ENCODE measurements at regions not wholly inside any gene's neighbourhood (a gene's known extent, or its start where the extent isn't known, plus 50 kb on each side); places are given as distances from the start of the nearest gene placed in this dataset.

DNA sequence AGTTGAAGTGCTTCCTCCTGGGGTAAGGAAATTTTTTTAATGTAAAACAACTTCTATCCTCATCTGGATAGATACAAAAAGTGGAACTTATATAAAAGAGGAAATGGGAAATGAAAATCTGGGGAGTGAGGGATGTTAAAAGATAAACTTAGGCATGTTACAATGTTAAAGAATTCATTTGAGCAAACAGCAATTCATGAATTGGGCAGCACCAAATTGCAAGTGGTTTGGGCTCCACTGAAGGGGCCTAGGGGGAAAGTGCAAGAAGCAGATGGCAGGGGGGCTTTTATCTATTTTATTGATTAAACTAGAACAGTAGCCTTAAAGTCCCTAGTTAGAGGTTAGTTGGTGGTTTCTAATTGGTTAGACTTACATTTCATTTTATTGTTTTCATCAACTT is 118.1 kb upstream of the NAP1L1 start:
- peaks cover 24% of the 10 kb centered on the region for H3K9me3 ChIP-seq
- TF ChIP-seq, protein P1, sequence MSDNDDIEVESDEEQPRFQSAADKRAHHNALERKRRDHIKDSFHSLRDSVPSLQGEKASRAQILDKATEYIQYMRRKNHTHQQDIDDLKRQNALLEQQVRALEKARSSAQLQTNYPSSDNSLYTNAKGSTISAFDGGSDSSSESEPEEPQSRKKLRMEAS (IDR thresholded peaks at IDR 0.05): no peak
- TF ChIP-seq NPAS2 (CRISPR knock-in tag; IDR thresholded peaks at IDR 0.05; ENCODE audit: borderline replicate concordance): no peak
- TF ChIP-seq POLR2A (IDR thresholded peaks at IDR 0.05; ENCODE audit: low read length): no peak
- TF ChIP-seq CBX2 (IDR thresholded peaks at IDR 0.05; ENCODE audit: borderline replicate concordance, low read depth): no peak
- no peak for TF ChIP-seq NR3C1 (IDR thresholded peaks at IDR 0.05)
- no peak for TF ChIP-seq SMC3 (IDR thresholded peaks at IDR 0.05)
- TF ChIP-seq, protein P2, sequence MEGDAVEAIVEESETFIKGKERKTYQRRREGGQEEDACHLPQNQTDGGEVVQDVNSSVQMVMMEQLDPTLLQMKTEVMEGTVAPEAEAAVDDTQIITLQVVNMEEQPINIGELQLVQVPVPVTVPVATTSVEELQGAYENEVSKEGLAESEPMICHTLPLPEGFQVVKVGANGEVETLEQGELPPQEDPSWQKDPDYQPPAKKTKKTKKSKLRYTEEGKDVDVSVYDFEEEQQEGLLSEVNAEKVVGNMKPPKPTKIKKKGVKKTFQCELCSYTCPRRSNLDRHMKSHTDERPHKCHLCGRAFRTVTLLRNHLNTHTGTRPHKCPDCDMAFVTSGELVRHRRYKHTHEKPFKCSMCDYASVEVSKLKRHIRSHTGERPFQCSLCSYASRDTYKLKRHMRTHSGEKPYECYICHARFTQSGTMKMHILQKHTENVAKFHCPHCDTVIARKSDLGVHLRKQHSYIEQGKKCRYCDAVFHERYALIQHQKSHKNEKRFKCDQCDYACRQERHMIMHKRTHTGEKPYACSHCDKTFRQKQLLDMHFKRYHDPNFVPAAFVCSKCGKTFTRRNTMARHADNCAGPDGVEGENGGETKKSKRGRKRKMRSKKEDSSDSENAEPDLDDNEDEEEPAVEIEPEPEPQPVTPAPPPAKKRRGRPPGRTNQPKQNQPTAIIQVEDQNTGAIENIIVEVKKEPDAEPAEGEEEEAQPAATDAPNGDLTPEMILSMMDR (IDR thresholded peaks at IDR 0.05): no peak
- H3K27ac ChIP-seq: no peak overlapping the region
- H3K4me1 ChIP-seq: no peaks in the 10 kb centered on the region
- H3K4me2 ChIP-seq: no peak overlapping the region
- FAIRE-seq (no peak), DNase-seq (ENCODE audit: low read depth in 1 of 2, low spot score in 1 of 2) (no peak), ATAC-seq (no peak)
- H3K4me3 ChIP-seq: no peak overlapping the region
- CTCF ChIA-PET: no interaction called here
- POLR2A ChIA-PET: no interaction called here

DNA sequence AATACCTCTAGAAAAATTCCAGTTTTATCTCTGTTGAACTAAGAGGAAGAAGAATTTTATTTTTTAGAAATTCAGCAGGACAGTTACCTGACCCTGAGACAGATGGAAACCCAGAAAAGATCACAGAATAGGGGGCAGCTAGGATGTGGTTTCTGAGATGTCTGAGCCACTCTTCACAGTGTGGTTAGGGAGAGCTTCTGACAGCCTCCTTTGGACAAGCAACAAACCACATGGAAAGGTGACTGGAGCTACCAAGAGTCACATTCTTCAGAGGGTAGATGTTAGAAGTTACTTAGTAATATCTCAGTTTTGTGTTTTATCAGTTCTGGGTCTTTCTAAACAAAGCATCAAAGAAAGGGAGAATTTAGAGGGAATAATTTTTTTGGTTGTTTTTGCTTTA is 117.3 kb upstream of the NAP1L1 start:
- DNase-seq (ENCODE audit: low read depth in 1 of 2, low spot score in 1 of 2) (no peak), ATAC-seq (no peak), FAIRE-seq (no peak)
- H3K4me2 ChIP-seq: no peak overlapping the region
- no peak overlapping the region for H3K4me3 ChIP-seq
- ChIA-PET POLR2A (no interaction called here), CTCF (interaction anchor here (0.6 to 1.1 kb wide), 3 partner anchors 9 to 146 kb away, joined by 3 to 5 read pairs (median 3); partner anchors contain the start of gene BBS10)
- no peaks in the 10 kb centered on the region for H3K4me1 ChIP-seq
- peaks cover 24% of the 10 kb centered on the region for H3K9me3 ChIP-seq
- no peak for TF ChIP-seq CBX8 (IDR thresholded peaks at IDR 0.05)
- TF ChIP-seq SMC3 (IDR thresholded peaks at IDR 0.05): no peak
- no peak for TF ChIP-seq RAD21 (conservative IDR thresholded peaks at IDR 0.05 in 1 of 2, IDR thresholded peaks at IDR 0.05 in 1 of 2)
- no peak for TF ChIP-seq ZSCAN20 (CRISPR knock-in tag; IDR thresholded peaks at IDR 0.05)
- TF ChIP-seq FOSB (CRISPR knock-in tag; IDR thresholded peaks at IDR 0.05): no peak
- TF ChIP-seq, protein P3, sequence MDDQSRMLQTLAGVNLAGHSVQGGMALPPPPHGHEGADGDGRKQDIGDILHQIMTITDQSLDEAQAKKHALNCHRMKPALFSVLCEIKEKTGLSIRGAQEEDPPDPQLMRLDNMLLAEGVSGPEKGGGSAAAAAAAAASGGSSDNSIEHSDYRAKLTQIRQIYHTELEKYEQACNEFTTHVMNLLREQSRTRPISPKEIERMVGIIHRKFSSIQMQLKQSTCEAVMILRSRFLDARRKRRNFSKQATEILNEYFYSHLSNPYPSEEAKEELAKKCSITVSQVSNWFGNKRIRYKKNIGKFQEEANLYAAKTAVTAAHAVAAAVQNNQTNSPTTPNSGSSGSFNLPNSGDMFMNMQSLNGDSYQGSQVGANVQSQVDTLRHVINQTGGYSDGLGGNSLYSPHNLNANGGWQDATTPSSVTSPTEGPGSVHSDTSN (IDR thresholded peaks at IDR 0.05): no peak
- TF ChIP-seq NR3C1 (IDR thresholded peaks at IDR 0.05): no peak
- TF ChIP-seq, protein P2 (IDR thresholded peaks at IDR 0.05): no peak
- TF ChIP-seq, protein P4, sequence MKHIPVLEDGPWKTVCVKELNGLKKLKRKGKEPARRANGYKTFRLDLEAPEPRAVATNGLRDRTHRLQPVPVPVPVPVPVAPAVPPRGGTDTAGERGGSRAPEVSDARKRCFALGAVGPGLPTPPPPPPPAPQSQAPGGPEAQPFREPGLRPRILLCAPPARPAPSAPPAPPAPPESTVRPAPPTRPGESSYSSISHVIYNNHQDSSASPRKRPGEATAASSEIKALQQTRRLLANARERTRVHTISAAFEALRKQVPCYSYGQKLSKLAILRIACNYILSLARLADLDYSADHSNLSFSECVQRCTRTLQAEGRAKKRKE (CRISPR knock-in tag; IDR thresholded peaks at IDR 0.05; ENCODE audit: low read depth): no peak
- no peak for TF ChIP-seq PHF8 (IDR thresholded peaks at IDR 0.05; ENCODE audit: borderline replicate concordance, low read depth)
- no peak for TF ChIP-seq HDAC2 (IDR thresholded peaks at IDR 0.05)
- no peak for TF ChIP-seq JUNB (IDR thresholded peaks at IDR 0.05)
- TF ChIP-seq HOXB13 (CRISPR knock-in tag; IDR thresholded peaks at IDR 0.05; ENCODE audit: low read depth): no peak
- no peak overlapping the region for H3K27ac ChIP-seq

DNA sequence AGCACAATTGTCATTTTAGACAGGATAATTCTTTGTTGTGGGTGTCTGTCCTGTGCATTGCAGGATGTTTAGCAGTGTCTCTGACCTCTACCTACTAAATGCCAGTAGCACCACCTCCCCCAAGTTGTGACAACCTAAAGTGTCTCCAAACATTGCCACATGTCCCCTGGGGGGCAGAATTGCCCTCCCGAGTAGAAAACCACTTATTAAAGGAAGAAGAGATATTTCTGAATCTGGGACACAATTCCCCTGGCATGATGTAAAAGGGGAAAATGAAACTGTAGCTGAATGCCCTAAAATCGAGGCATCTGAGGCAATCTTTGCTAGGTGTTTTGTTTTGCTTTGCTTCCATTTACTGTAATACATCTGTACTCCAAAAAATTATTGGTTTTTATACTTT is 116.8 kb upstream of the NAP1L1 start:
- TF ChIP-seq POLR2AphosphoS2 (conservative IDR thresholded peaks at IDR 0.05; ENCODE audit: low read length): no peak
- no peak for TF ChIP-seq HOXA7 (CRISPR knock-in tag; IDR thresholded peaks at IDR 0.05)
- peaks cover 24% of the 10 kb centered on the region for H3K9me3 ChIP-seq
- no peak overlapping the region for H3K4me3 ChIP-seq
- WGBS (ENCODE audit: missing lambda C conversion rate): 2% methylated on average over 2 of the region's 2 CpGs
- ATAC-seq (no peak), FAIRE-seq (no peak), DNase-seq (ENCODE audit: low read depth in 1 of 2, low spot score in 1 of 2) (no peak)
- CTCF ChIA-PET: interaction anchor here (0.6 to 1.1 kb wide), 3 partner anchors 9 to 147 kb away, joined by 3 to 5 read pairs (median 3); partner anchors contain the start of gene BBS10
- H3K27ac ChIP-seq: no peak overlapping the region
- H3K4me2 ChIP-seq: no peak overlapping the region
- no peaks in the 10 kb centered on the region for H3K4me1 ChIP-seq
- POLR2A ChIA-PET: no interaction called here
